Mammary epithelial cell (primary cell): ENCODE measurements at regions not wholly inside any gene's neighbourhood (a gene's known extent, or its start where the extent isn't known, plus 50 kb on each side); places are given as distances from the start of the nearest gene placed in this dataset.

Source experiments
- EZH2 ChIP-seq: IDR thresholded peaks from 2 replicates; pipeline ENCODE4 v1.6.1; 2012; ENCODE audit warnings: low read length, inconsistent platforms, borderline replicate concordance
- TF ChIP-seq, protein P1 (sequence below), 2 donors: IDR thresholded peaks in 1 of 2; conservative IDR thresholded peaks in 1 of 2; 2 replicates each; pipeline ENCODE4 v1.5.1; 2011 to 2012; ENCODE audit warnings: inconsistent platforms in 2 of 2, low read length in 2 of 2, mild to moderate bottlenecking in 2 of 2, control low read depth in 1 of 2, low read depth in 1 of 2; ENCODE audit not compliant: insufficient read depth in 1 of 2; ENCODE audit errors: extremely low read depth in 1 of 2

DNA sequence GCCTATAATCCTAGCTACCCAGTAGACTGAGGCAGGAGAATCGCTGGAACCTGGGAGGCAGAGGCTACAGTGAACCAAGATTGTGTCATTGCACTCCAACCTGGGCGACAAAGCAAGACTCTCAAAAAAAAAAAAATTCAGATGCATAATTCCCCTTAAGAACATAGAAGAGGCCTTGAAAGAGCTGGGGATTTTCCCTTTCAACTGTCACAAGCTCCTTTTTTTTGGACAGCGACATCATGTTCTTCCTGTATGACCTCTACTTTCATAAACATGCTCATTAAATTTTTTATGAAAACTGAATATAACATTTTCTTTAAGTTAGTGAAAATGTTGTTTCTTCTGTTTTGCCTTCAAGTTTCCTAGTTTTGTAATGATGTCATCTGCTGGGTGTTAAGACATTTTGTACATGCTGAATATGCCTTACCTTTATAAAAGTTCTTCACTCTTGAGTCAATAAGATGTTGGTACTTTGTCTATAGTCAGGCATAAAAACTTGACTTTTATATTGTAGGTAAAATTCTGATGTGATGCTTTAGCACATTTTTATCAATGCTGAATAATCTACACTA is 76.0 kb downstream of the PTHLH start:
- TF ChIP-seq, protein P1, sequence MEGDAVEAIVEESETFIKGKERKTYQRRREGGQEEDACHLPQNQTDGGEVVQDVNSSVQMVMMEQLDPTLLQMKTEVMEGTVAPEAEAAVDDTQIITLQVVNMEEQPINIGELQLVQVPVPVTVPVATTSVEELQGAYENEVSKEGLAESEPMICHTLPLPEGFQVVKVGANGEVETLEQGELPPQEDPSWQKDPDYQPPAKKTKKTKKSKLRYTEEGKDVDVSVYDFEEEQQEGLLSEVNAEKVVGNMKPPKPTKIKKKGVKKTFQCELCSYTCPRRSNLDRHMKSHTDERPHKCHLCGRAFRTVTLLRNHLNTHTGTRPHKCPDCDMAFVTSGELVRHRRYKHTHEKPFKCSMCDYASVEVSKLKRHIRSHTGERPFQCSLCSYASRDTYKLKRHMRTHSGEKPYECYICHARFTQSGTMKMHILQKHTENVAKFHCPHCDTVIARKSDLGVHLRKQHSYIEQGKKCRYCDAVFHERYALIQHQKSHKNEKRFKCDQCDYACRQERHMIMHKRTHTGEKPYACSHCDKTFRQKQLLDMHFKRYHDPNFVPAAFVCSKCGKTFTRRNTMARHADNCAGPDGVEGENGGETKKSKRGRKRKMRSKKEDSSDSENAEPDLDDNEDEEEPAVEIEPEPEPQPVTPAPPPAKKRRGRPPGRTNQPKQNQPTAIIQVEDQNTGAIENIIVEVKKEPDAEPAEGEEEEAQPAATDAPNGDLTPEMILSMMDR (conservative IDR thresholded peaks at IDR 0.05 in 1 of 2, IDR thresholded peaks at IDR 0.05 in 1 of 2; ENCODE audit: extremely low read depth in 1 of 2, insufficient read depth in 1 of 2, low read depth in 1 of 2, low read length in 2 of 2) = no peak
- TF ChIP-seq EZH2 = no peak
